HepG2 (cell line): ENCODE measurements at regions not wholly inside any gene's neighbourhood (a gene's known extent, or its start where the extent isn't known, plus 50 kb on each side); places are given as distances from the start of the nearest gene placed in this dataset.

ENCODE experiments used
- DNMT3B ChIP-seq: conservative IDR thresholded peaks from 2 replicates; pipeline ENCODE4 v1.6.1; 2016; ENCODE audit warnings: missing biosample characterization, control low read depth
- MED8 ChIP-seq: sonication (generic); formaldehyde crosslinking; IDR thresholded peaks from 2 replicates; pipeline ENCODE4 v1.8.1; 2023; ENCODE audit warnings: mild to moderate bottlenecking, missing genetic modification reagents; ENCODE audit not compliant: insufficient replicate concordance
- MTF2 ChIP-seq: sonication (generic); formaldehyde crosslinking; IDR thresholded peaks from 2 replicates; pipeline ENCODE4 v1.5.0; 2020; ENCODE audit warnings: missing genetic modification reagents, borderline replicate concordance
- NFYB ChIP-seq: sonication (generic); formaldehyde crosslinking; IDR thresholded peaks from 2 replicates; pipeline ENCODE4 v1.4.0; 2020; ENCODE audit warnings: missing genetic modification reagents
- PAWR ChIP-seq: sonication (generic); formaldehyde crosslinking; IDR thresholded peaks from 2 replicates; pipeline ENCODE4 v1.4.0; 2020; ENCODE audit warnings: missing genetic modification reagents, mild to moderate bottlenecking, borderline replicate concordance
- PHF8 ChIP-seq: sonication (generic); formaldehyde crosslinking; IDR thresholded peaks from 2 replicates; pipeline ENCODE4 v1.5.0; 2020; ENCODE audit warnings: missing genetic modification reagents
- ZNF367 ChIP-seq: sonication (generic); formaldehyde crosslinking; IDR thresholded peaks from 2 replicates; pipeline ENCODE4 v1.4.0; 2020; ENCODE audit warnings: missing genetic modification reagents, borderline replicate concordance
- TF ChIP-seq, protein P1 (sequence below): sonication (generic); formaldehyde crosslinking; IDR thresholded peaks from 2 replicates; pipeline ENCODE4 v1.4.0; 2020; ENCODE audit warnings: low read depth, missing genetic modification reagents
- TF ChIP-seq, protein P2 (sequence below): sonication (generic); formaldehyde crosslinking; IDR thresholded peaks from 2 replicates; pipeline ENCODE4 v1.8.0; 2023; ENCODE audit warnings: mild to moderate bottlenecking, missing genetic modification reagents
- TF ChIP-seq, protein P3 (sequence below): sonication (generic); formaldehyde crosslinking; IDR thresholded peaks from 2 replicates; pipeline ENCODE4 v1.4.0; 2020; ENCODE audit warnings: missing genetic modification reagents
- TF ChIP-seq, protein P4 (sequence below): sonication (generic); formaldehyde crosslinking; conservative IDR thresholded peaks from 2 replicates; pipeline ENCODE4 v1.4.0; 2020; ENCODE audit warnings: missing genetic modification reagents
- TF ChIP-seq, protein P5 (sequence below): sonication (generic); formaldehyde crosslinking; IDR thresholded peaks from 2 replicates; pipeline ENCODE4 v1.4.0; 2020; ENCODE audit warnings: low read depth, mild to moderate bottlenecking, missing genetic modification reagents

DNA sequence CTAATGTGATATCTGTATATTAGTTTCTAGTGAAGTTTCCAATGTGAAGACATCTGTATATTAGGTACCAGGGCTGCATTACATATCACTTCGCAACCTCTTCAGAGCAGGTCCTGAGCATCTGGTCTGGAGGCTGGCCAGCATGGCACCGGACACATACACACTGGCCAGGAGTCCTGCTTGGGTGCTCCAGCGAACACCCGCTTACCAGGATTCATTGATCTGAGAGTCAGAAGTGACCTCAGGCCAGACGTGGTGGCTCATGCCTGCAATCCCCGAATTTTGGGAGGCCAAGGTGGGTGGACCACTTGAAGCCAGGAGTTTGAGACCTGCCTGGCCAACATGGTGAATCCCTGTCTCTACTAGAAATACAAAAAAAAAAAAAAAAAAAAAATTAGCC lies 93.0 kb upstream of the IRS2 start (continued):
- TF ChIP-seq, protein P1, sequence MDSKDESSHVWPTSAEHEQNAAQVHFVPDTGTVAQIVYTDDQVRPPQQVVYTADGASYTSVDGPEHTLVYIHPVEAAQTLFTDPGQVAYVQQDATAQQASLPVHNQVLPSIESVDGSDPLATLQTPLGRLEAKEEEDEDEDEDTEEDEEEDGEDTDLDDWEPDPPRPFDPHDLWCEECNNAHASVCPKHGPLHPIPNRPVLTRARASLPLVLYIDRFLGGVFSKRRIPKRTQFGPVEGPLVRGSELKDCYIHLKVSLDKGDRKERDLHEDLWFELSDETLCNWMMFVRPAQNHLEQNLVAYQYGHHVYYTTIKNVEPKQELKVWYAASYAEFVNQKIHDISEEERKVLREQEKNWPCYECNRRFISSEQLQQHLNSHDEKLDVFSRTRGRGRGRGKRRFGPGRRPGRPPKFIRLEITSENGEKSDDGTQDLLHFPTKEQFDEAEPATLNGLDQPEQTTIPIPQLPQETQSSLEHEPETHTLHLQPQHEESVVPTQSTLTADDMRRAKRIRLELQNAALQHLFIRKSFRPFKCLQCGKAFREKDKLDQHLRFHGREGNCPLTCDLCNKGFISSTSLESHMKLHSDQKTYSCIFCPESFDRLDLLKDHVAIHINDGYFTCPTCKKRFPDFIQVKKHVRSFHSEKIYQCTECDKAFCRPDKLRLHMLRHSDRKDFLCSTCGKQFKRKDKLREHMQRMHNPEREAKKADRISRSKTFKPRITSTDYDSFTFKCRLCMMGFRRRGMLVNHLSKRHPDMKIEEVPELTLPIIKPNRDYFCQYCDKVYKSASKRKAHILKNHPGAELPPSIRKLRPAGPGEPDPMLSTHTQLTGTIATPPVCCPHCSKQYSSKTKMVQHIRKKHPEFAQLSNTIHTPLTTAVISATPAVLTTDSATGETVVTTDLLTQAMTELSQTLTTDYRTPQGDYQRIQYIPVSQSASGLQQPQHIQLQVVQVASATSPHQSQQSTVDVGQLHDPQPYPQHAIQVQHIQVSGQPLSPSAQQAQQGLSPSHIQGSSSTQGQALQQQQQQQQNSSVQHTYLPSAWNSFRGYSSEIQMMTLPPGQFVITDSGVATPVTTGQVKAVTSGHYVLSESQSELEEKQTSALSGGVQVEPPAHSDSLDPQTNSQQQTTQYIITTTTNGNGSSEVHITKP (CRISPR knock-in tag) = no peak
- TF ChIP-seq, protein P2, sequence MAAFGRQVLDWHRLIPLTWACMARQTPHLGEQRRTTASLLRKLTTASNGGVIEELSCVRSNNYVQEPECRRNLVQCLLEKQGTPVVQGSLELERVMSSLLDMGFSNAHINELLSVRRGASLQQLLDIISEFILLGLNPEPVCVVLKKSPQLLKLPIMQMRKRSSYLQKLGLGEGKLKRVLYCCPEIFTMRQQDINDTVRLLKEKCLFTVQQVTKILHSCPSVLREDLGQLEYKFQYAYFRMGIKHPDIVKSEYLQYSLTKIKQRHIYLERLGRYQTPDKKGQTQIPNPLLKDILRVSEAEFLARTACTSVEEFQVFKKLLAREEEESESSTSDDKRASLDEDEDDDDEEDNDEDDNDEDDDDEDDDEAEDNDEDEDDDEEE (CRISPR knock-in tag) = no peak
- TF ChIP-seq MED8 (CRISPR knock-in tag) (no peak), MTF2 (CRISPR knock-in tag) (no peak), ZNF367 (CRISPR knock-in tag) (no peak), DNMT3B (CRISPR knock-in tag) (no peak), NFYB (CRISPR knock-in tag) (no peak), PHF8 (CRISPR knock-in tag) (no peak), PAWR (CRISPR knock-in tag) (no peak)
- TF ChIP-seq, protein P3, sequence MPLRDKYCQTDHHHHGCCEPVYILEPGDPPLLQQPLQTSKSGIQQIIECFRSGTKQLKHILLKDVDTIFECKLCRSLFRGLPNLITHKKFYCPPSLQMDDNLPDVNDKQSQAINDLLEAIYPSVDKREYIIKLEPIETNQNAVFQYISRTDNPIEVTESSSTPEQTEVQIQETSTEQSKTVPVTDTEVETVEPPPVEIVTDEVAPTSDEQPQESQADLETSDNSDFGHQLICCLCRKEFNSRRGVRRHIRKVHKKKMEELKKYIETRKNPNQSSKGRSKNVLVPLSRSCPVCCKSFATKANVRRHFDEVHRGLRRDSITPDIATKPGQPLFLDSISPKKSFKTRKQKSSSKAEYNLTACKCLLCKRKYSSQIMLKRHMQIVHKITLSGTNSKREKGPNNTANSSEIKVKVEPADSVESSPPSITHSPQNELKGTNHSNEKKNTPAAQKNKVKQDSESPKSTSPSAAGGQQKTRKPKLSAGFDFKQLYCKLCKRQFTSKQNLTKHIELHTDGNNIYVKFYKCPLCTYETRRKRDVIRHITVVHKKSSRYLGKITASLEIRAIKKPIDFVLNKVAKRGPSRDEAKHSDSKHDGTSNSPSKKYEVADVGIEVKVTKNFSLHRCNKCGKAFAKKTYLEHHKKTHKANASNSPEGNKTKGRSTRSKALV = no peak
- TF ChIP-seq, protein P4, sequence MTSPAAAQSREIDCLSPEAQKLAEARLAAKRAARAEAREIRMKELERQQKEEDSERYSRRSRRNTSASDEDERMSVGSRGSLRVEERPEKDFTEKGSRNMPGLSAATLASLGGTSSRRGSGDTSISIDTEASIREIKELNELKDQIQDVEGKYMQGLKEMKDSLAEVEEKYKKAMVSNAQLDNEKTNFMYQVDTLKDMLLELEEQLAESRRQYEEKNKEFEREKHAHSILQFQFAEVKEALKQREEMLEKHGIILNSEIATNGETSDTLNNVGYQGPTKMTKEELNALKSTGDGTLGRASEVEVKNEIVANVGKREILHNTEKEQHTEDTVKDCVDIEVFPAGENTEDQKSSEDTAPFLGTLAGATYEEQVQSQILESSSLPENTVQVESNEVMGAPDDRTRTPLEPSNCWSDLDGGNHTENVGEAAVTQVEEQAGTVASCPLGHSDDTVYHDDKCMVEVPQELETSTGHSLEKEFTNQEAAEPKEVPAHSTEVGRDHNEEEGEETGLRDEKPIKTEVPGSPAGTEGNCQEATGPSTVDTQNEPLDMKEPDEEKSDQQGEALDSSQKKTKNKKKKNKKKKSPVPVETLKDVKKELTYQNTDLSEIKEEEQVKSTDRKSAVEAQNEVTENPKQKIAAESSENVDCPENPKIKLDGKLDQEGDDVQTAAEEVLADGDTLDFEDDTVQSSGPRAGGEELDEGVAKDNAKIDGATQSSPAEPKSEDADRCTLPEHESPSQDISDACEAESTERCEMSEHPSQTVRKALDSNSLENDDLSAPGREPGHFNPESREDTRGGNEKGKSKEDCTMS (CRISPR knock-in tag) = no peak
- TF ChIP-seq, protein P5, sequence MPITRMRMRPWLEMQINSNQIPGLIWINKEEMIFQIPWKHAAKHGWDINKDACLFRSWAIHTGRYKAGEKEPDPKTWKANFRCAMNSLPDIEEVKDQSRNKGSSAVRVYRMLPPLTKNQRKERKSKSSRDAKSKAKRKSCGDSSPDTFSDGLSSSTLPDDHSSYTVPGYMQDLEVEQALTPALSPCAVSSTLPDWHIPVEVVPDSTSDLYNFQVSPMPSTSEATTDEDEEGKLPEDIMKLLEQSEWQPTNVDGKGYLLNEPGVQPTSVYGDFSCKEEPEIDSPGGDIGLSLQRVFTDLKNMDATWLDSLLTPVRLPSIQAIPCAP = no peak
